ENCODE measurements at regions not wholly inside any gene's neighbourhood (a gene's known extent, or its start where the extent isn't known, plus 50 kb on each side); places are given as distances from the start of the nearest gene placed in this dataset.

- H3K27me3 ChIP-seq (ENCODE audit: insufficient read depth) = no peaks in the 10 kb centered on the region
- H4K20me1 ChIP-seq (ENCODE audit: insufficient read depth) = no peaks in the 10 kb centered on the region
- no peak overlapping the region for H3K27ac ChIP-seq (ENCODE audit: low read depth in 2 of 2, low read length in 1 of 2)
- no peaks in the 10 kb centered on the region for H3K36me3 ChIP-seq (replicated peaks in 1 of 2; ENCODE audit: control insufficient read depth in 1 of 2, insufficient read depth in 2 of 2, low read length in 1 of 2)
- ChIA-PET CTCF (no interaction called here), POLR2A (no interaction called here)
- no peaks in the 10 kb centered on the region for H3K4me1 ChIP-seq (ENCODE audit: control insufficient read depth in 1 of 2, insufficient read depth in 2 of 2, low read depth in 1 of 2, low read length in 1 of 2)
- no peaks in the 10 kb centered on the region for H3F3A ChIP-seq (replicated peaks; ENCODE audit: insufficient read depth)
- H3K4me2 ChIP-seq = no peak overlapping the region
- no peaks in the 10 kb centered on the region for H3K9me3 ChIP-seq
- H2AFZ ChIP-seq (ENCODE audit: low read depth) = no peak overlapping the region
- no peaks in the 10 kb centered on the region for H3K9me2 ChIP-seq
- no peaks in the 10 kb centered on the region for H3K79me2 ChIP-seq (ENCODE audit: insufficient read depth)
- H3K9ac ChIP-seq = no peak overlapping the region
- no peak for TF ChIP-seq EZH2phosphoT487 (IDR thresholded peaks at IDR 0.05; ENCODE audit: borderline replicate concordance, low read depth)
- TF ChIP-seq JUND (IDR thresholded peaks at IDR 0.05) = no peak
- TF ChIP-seq SMC3 (IDR thresholded peaks at IDR 0.05; ENCODE audit: low read depth, low read length) = no peak
- no peak for DNase-seq
- H3K4me3 ChIP-seq (ENCODE audit: low read depth in 2 of 2, low read length in 1 of 2) = no peak overlapping the region
- WGBS (ENCODE audit: low lambda C conversion rate) = 7% methylated on average over 1 of the region's 1 CpG
Observed at GRCh38 chr4:104146048-104146447, 348.6 kb downstream of the CXXC4 start.

- no peaks in the 10 kb centered on the region for H3K9me3 ChIP-seq
- no peaks in the 10 kb centered on the region for H3F3A ChIP-seq (replicated peaks; ENCODE audit: insufficient read depth)
- no peaks in the 10 kb centered on the region for H3K4me1 ChIP-seq (ENCODE audit: control insufficient read depth in 1 of 2, insufficient read depth in 2 of 2, low read depth in 1 of 2, low read length in 1 of 2)
- POLR2A ChIA-PET = no interaction called here
- no peak for DNase-seq
- no peaks in the 10 kb centered on the region for H3K79me2 ChIP-seq (ENCODE audit: insufficient read depth)
- no peak overlapping the region for H3K27ac ChIP-seq (ENCODE audit: low read depth in 2 of 2, low read length in 1 of 2)
- no peaks in the 10 kb centered on the region for H3K36me3 ChIP-seq (replicated peaks in 1 of 2; ENCODE audit: control insufficient read depth in 1 of 2, insufficient read depth in 2 of 2, low read length in 1 of 2)
- 11% methylated on average over 1 of the region's 1 CpG for WGBS (ENCODE audit: low lambda C conversion rate)
- no peak for TF ChIP-seq EZH2phosphoT487 (IDR thresholded peaks at IDR 0.05; ENCODE audit: borderline replicate concordance, low read depth)
- TF ChIP-seq TEAD4 (IDR thresholded peaks at IDR 0.05; ENCODE audit: borderline replicate concordance, insufficient read depth) = no peak
- TF ChIP-seq RFX5 (IDR thresholded peaks at IDR 0.05; ENCODE audit: low read length) = no peak
- TF ChIP-seq FOXJ3 (CRISPR knock-in tag; IDR thresholded peaks at IDR 0.05) = no peak
- TF ChIP-seq NFIC (IDR thresholded peaks at IDR 0.05; ENCODE audit: borderline replicate concordance) = no peak
- TF ChIP-seq TAF1 (IDR thresholded peaks at IDR 0.05; ENCODE audit: borderline replicate concordance, low read depth, low read length) = no peak
- TF ChIP-seq RCOR1 (IDR thresholded peaks at IDR 0.05; ENCODE audit: low read length) = no peak
- no peak for TF ChIP-seq NRF1 (IDR thresholded peaks at IDR 0.05; ENCODE audit: low read depth, low read length)
- TF ChIP-seq FOXM1 (IDR thresholded peaks at IDR 0.05; ENCODE audit: low read depth) = no peak
- TF ChIP-seq MEF2A (IDR thresholded peaks at IDR 0.05; ENCODE audit: borderline replicate concordance, low read depth) = no peak
- TF ChIP-seq SMC3 (IDR thresholded peaks at IDR 0.05; ENCODE audit: low read depth, low read length) = no peak
- no peak for TF ChIP-seq CHD2 (IDR thresholded peaks at IDR 0.05; ENCODE audit: low read length, partially characterized antibody)
- TF ChIP-seq PBX3 (IDR thresholded peaks at IDR 0.05) = no peak
- TF ChIP-seq USF2 (IDR thresholded peaks at IDR 0.05; ENCODE audit: borderline replicate concordance, low read depth, low read length) = no peak
- no peak for TF ChIP-seq POLR2AphosphoS5 (IDR thresholded peaks at IDR 0.05; ENCODE audit: low read depth, low read length)
- no peak overlapping the region for H3K9ac ChIP-seq
- H3K9me2 ChIP-seq = no peaks in the 10 kb centered on the region; the same call in 1 of the 2 replicates
- no peak overlapping the region for H3K4me3 ChIP-seq (ENCODE audit: low read depth in 2 of 2, low read length in 1 of 2)
- H4K20me1 ChIP-seq (ENCODE audit: insufficient read depth) = no peaks in the 10 kb centered on the region
- CTCF ChIA-PET = no interaction called here
- H3K27me3 ChIP-seq (ENCODE audit: insufficient read depth) = no peaks in the 10 kb centered on the region
- H3K4me2 ChIP-seq = no peak overlapping the region
- H2AFZ ChIP-seq (ENCODE audit: low read depth) = no peak overlapping the region
Observed at GRCh38 chr4:104138116-104138515, 356.6 kb downstream of the CXXC4 start.

Measured in SK-N-SH (cell line).